ENCODE measurements at regions not wholly inside any gene's neighbourhood (a gene's known extent, or its start where the extent isn't known, plus 50 kb on each side); places are given as distances from the start of the nearest gene placed in this dataset.
A peak's percentile ranks its signal among the peaks of the same experiment; 100 is the strongest.
"Not testable (repeated sequence)": the region's sequence is repeated elsewhere in the genome, so short reads cannot be mapped to it uniquely, and the experiment has no call there.

- ATAC-seq (no peak), DNase-seq (ENCODE audit: low read depth in 1 of 2, low spot score in 1 of 2) (no peak), FAIRE-seq (no peak)
- CTCF ChIA-PET: no interaction called here
- WGBS (ENCODE audit: missing lambda C conversion rate): 61% methylated on average over 2 of the region's 2 CpGs
- TF ChIP-seq NPAS2 (CRISPR knock-in tag; IDR thresholded peaks at IDR 0.05; ENCODE audit: borderline replicate concordance) (no peak), MAZ (IDR thresholded peaks at IDR 0.05; ENCODE audit: borderline replicate concordance, low read depth, low read length) (no peak), ZFP36 (IDR thresholded peaks at IDR 0.05; ENCODE audit: borderline replicate concordance, partially characterized antibody) (no peak), HOXB5 (CRISPR knock-in tag; IDR thresholded peaks at IDR 0.05) (no peak), FOSB (CRISPR knock-in tag; IDR thresholded peaks at IDR 0.05) (no peak), GATA3 (IDR thresholded peaks at IDR 0.05; ENCODE audit: borderline replicate concordance) (no peak), PBX3 (IDR thresholded peaks at IDR 0.05) (no peak), JUN (IDR thresholded peaks at IDR 0.05) (no peak), TFCP2L1 (CRISPR knock-in tag; IDR thresholded peaks at IDR 0.05) (no peak), RNF2 (IDR thresholded peaks at IDR 0.05; ENCODE audit: borderline replicate concordance, low read depth) (no peak), HMGXB4 (CRISPR knock-in tag; IDR thresholded peaks at IDR 0.05; ENCODE audit: borderline replicate concordance) (no peak), MAFK (IDR thresholded peaks at IDR 0.05; ENCODE audit: partially characterized antibody) (no peak), SMC3 (IDR thresholded peaks at IDR 0.05) (no peak), RAD21 (conservative IDR thresholded peaks at IDR 0.05 in 1 of 2, IDR thresholded peaks at IDR 0.05 in 1 of 2) (no peak), FOXS1 (CRISPR knock-in tag; IDR thresholded peaks at IDR 0.05) (no peak), MYC (IDR thresholded peaks at IDR 0.05; ENCODE audit: borderline replicate concordance, low read length) (no peak)
- peaks cover 34% of the 10 kb centered on the region for H3K9me3 ChIP-seq
- POLR2A ChIA-PET: no interaction called here
- H3K4me1 ChIP-seq: no peaks in the 10 kb centered on the region
- H3K4me2 ChIP-seq: no peak overlapping the region
- H3K4me3 ChIP-seq: no peak overlapping the region
- H3K27ac ChIP-seq: no peak overlapping the region
These were observed 261.7 kb upstream of the PAPPA start for GRCh38 chr9:115891929-115892328.

GRCh38 chr9:115898478-115898877, 255.1 kb upstream of the PAPPA start:
- H3K4me2 ChIP-seq; FAIRE-seq; H3K4me1 ChIP-seq; CTCF ChIA-PET; POLR2A ChIA-PET; DNase-seq (ENCODE audit: low read depth in 1 of 2, low spot score in 1 of 2); H3K4me3 ChIP-seq; ATAC-seq: not testable (repeated sequence)
- Histone ChIP-seq H3K9me3 (peaks cover 16% of the 10 kb centered on the region; the same call in 1 of the 3 replicates), H3K27ac (peak overlapping the region in 1 of 2 experiments; percentile 13; a peak in 2 of 6 replicates)
- 88% methylated on average over 2 of the region's 2 CpGs for WGBS (ENCODE audit: missing lambda C conversion rate)

GRCh38 chr9:115900698-115901097, 252.9 kb upstream of the PAPPA start:
- DNase-seq (ENCODE audit: low read depth in 1 of 2, low spot score in 1 of 2) (no peak), ATAC-seq (no peak), FAIRE-seq (peak; percentile 32)
- no peak overlapping the region for H3K4me2 ChIP-seq
- H3K4me3 ChIP-seq: no peak overlapping the region
- no peak overlapping the region for H3K27ac ChIP-seq
- ChIA-PET POLR2A (no interaction called here), CTCF (interaction anchor here (1.1 to 1.4 kb wide), 2 partner anchors 23 to 306 kb away, joined by 3 read pairs; no protein-coding TSS in a partner anchor)
- TF ChIP-seq RAD21 (conservative IDR thresholded peaks at IDR 0.05 in 1 of 2, IDR thresholded peaks at IDR 0.05 in 1 of 2) (no peak), EHMT2 (IDR thresholded peaks at IDR 0.05; ENCODE audit: low read depth) (no peak), CEBPB (IDR thresholded peaks at IDR 0.05) (no peak)
- no peaks in the 10 kb centered on the region for H3K4me1 ChIP-seq
- H3K9me3 ChIP-seq: peaks cover 16% of the 10 kb centered on the region; the same call in 1 of the 3 replicates

GRCh38 chr9:115910959-115911358, 242.6 kb upstream of the PAPPA start:
- Histone ChIP-seq H3K4me3 (no peak overlapping the region), H3K27ac (peak overlapping the region in 1 of 2 experiments; percentile 40; a peak in 1 of 6 replicates), H3K4me2 (no peak overlapping the region), H3K4me1 (peaks cover 15% of the 10 kb centered on the region), H3K9me3 (0 out of 3 replicates have a peak, but pooled peaks cover 3% of the 10 kb centered on the region)
- CTCF ChIA-PET: interaction anchor here (1.3 to 2.1 kb wide), 4 partner anchors 8 to 319 kb away, joined by 3 to 10 read pairs (median 4); no protein-coding TSS in a partner anchor
- ATAC-seq: no peak
- DNase-seq (ENCODE audit: low read depth in 1 of 2, low spot score in 1 of 2): no peak
- TF ChIP-seq NPAS2 (CRISPR knock-in tag; IDR thresholded peaks at IDR 0.05; ENCODE audit: borderline replicate concordance) (no peak), CTCF (IDR thresholded peaks at IDR 0.05) (no peak), ZFP36 (IDR thresholded peaks at IDR 0.05; ENCODE audit: borderline replicate concordance, partially characterized antibody) (no peak), MYC (IDR thresholded peaks at IDR 0.05; ENCODE audit: borderline replicate concordance, low read length) (no peak), FOXS1 (CRISPR knock-in tag; IDR thresholded peaks at IDR 0.05) (no peak)
- no peak for FAIRE-seq
- POLR2A ChIA-PET: no interaction called here
- WGBS (ENCODE audit: missing lambda C conversion rate): 85% methylated on average over 2 of the region's 2 CpGs
